H1 (cell line): ENCODE measurements at regions not wholly inside any gene's neighbourhood (a gene's known extent, or its start where the extent isn't known, plus 50 kb on each side); places are given as distances from the start of the nearest gene placed in this dataset.
A peak's percentile ranks its signal among the peaks of the same experiment; 100 is the strongest.

Experiments used
- CTCF ChIA-PET: fragments of 300-600 bp; sonication (Branson Sonifier 250); formaldehyde crosslinking; loops from one replicate; lab custom pipeline; 2021; ENCODE audit not compliant: partially characterized antibody; lab: Charles Lee
- POLR2A ChIA-PET: fragments of 300-600 bp; sonication (Branson Sonifier 250); formaldehyde crosslinking; loops from one replicate; lab custom pipeline; 2021; ENCODE audit warnings: inconsistent platforms; ENCODE audit not compliant: partially characterized antibody; lab: Charles Lee
- DNase-seq, 2 experiments: peaks; one replicate each; pipeline versions ENCODE4 v3.0.0 to v3.0.0-alpha.2; 2010 to 2022; ENCODE audit warnings: low spot score in 2 of 2, low read depth in 1 of 2, mixed read lengths in 1 of 2
- FAIRE-seq: peaks from 2 replicates; lab custom pipeline; 2011; peaks lifted over from hg19 to GRCh38; lab: Jason Lieb, UNC
- H2AFZ ChIP-seq: 2 replicates; pipeline ENCODE4 v1.8.1; 2012; ENCODE audit warnings: low read length, inconsistent platforms
- H2AK5ac ChIP-seq: 2 replicates; pipeline ENCODE4 v1.6.1; 2013; ENCODE audit warnings: low read depth, low read length
- H2BK120ac ChIP-seq: replicated peaks from 2 replicates; pipeline ENCODE3; 2013; ENCODE audit warnings: low read depth, low read length, inconsistent platforms
- H2BK12ac ChIP-seq: 2 replicates; pipeline ENCODE4 v1.6.1; 2013; ENCODE audit warnings: low read depth, low read length
- H2BK15ac ChIP-seq: 2 replicates; pipeline ENCODE4 v1.6.1; 2013; ENCODE audit warnings: low read length
- H2BK20ac ChIP-seq: 2 replicates; pipeline ENCODE4 v1.6.1; 2013; ENCODE audit warnings: low read length
- H2BK5ac ChIP-seq: 2 replicates; pipeline ENCODE4 v1.6.1; 2013; ENCODE audit warnings: low read depth, low read length
- H3K14ac ChIP-seq: 2 replicates; pipeline ENCODE4 v1.6.1; 2013; ENCODE audit warnings: inconsistent platforms; ENCODE audit not compliant: insufficient read length
- H3K18ac ChIP-seq: 2 replicates; pipeline ENCODE4 v1.6.1; 2013; ENCODE audit warnings: low read length; ENCODE audit errors: extremely low read depth
- H3K23ac ChIP-seq: 2 replicates; pipeline ENCODE4 v1.6.1; 2013; ENCODE audit warnings: inconsistent platforms; ENCODE audit not compliant: insufficient read length
- H3K23me2 ChIP-seq: 2 replicates; pipeline ENCODE4 v1.6.1; 2013; ENCODE audit warnings: low read depth, low read length
- H3K27ac ChIP-seq: 2 replicates; pipeline ENCODE4 v1.6.1; 2011; ENCODE audit warnings: low read depth, low read length, inconsistent platforms
- H3K27me3 ChIP-seq, 4 experiments: replicated peaks in 1 of 4; 1 replicate in 1 of 4; 2 replicates in 3 of 4; pipeline versions ENCODE4 v1.6.1 to v1.8.1; 2011 to 2013; ENCODE audit warnings: low read length in 3 of 4, mild to moderate bottlenecking in 3 of 4, inconsistent platforms in 2 of 4, mixed read lengths in 2 of 4, moderate library complexity in 1 of 4; ENCODE audit not compliant: control insufficient read depth in 3 of 4, insufficient read depth in 3 of 4; ENCODE audit errors: extremely low read depth in 1 of 4
- H3K36me3 ChIP-seq, 4 experiments: 2 replicates each; pipeline versions ENCODE4 v1.6.1 to v1.8.1; 2011 to 2013; ENCODE audit warnings: mild to moderate bottlenecking in 4 of 4, low read length in 3 of 4, moderate library complexity in 2 of 4, control low read depth in 1 of 4, inconsistent platforms in 1 of 4; ENCODE audit not compliant: insufficient read depth in 4 of 4, control insufficient read depth in 2 of 4
- H3K4ac ChIP-seq: replicated peaks from 2 replicates; pipeline ENCODE3; 2013; ENCODE audit warnings: low read length, low read depth, mixed read lengths, inconsistent platforms; ENCODE audit not compliant: insufficient read length
- H3K4me1 ChIP-seq, 4 experiments: replicated peaks in 1 of 4; 1 replicate in 1 of 4; 2 replicates in 3 of 4; pipeline versions ENCODE4 v1.6.1 to v1.8.1; 2011 to 2013; ENCODE audit warnings: low read length in 3 of 4, inconsistent platforms in 2 of 4, mixed read lengths in 1 of 4; ENCODE audit not compliant: insufficient read depth in 4 of 4, control insufficient read depth in 3 of 4
- H3K4me2 ChIP-seq, 2 experiments: 2 replicates each; pipeline versions ENCODE4 v1.6.1 to v1.8.1; 2011 to 2013; ENCODE audit warnings: low read depth in 2 of 2, low read length in 2 of 2, control low read depth in 1 of 2, inconsistent platforms in 1 of 2, mild to moderate bottlenecking in 1 of 2; ENCODE audit not compliant: insufficient read depth in 1 of 2
- H3K4me3 ChIP-seq, 4 experiments: fragments of 200-600, 300-600 bp in 1 of 4; sonication (generic), shearing (Covaris generic), sonication (Bioruptor Twin) in 1 of 4; 2 replicates each; pipeline versions ENCODE4 v1.5.1 to v1.8.1; 2011 to 2016; ENCODE audit warnings: low read length in 4 of 4, low read depth in 3 of 4, control low read depth in 2 of 4, inconsistent platforms in 2 of 4, mild to moderate bottlenecking in 2 of 4, mixed read lengths in 1 of 4, moderate library complexity in 1 of 4; ENCODE audit not compliant: insufficient read depth in 2 of 4; ENCODE audit errors: extremely low read depth in 1 of 4
- H3K56ac ChIP-seq: replicated peaks from 2 replicates; pipeline ENCODE3; 2013; ENCODE audit warnings: low read depth, mild to moderate bottlenecking, mixed read lengths, low read length, inconsistent platforms; ENCODE audit not compliant: insufficient read length
- H3K79me1 ChIP-seq: 2 replicates; pipeline ENCODE4 v1.6.1; 2013; ENCODE audit warnings: low read depth, low read length, control low read depth
- H3K79me2 ChIP-seq, 2 experiments: 2 replicates each; pipeline versions ENCODE4 v1.6.1 to v1.8.1; 2012 to 2013; ENCODE audit warnings: low read length in 2 of 2, mild to moderate bottlenecking in 2 of 2, inconsistent platforms in 1 of 2; ENCODE audit not compliant: insufficient read depth in 2 of 2, control insufficient read depth in 1 of 2
- H3K9ac ChIP-seq, 4 experiments: replicated peaks in 1 of 4; 1 replicate in 1 of 4; 2 replicates in 3 of 4; pipeline versions ENCODE4 v1.6.1 to v1.8.1; 2011 to 2013; ENCODE audit warnings: low read depth in 3 of 4, low read length in 3 of 4, control low read depth in 2 of 4, mild to moderate bottlenecking in 2 of 4, moderate library complexity in 2 of 4, inconsistent platforms in 1 of 4; ENCODE audit errors: extremely low read depth in 1 of 4
- H3K9me3 ChIP-seq, 2 experiments: 2 replicates each; pipeline versions ENCODE4 v1.6.1 to v1.8.1; 2012 to 2013; ENCODE audit warnings: mild to moderate bottlenecking in 2 of 2, moderate library complexity in 2 of 2, control low read depth in 1 of 2, inconsistent platforms in 1 of 2, low read depth in 1 of 2, low read length in 1 of 2, mixed read lengths in 1 of 2; ENCODE audit not compliant: insufficient read depth in 2 of 2
- H4K20me1 ChIP-seq, 2 experiments: replicated peaks in 1 of 2; 2 replicates each; pipeline versions ENCODE3 to v1.8.1; 2011 to 2013; ENCODE audit warnings: inconsistent platforms in 2 of 2, low read length in 2 of 2, mild to moderate bottlenecking in 1 of 2; ENCODE audit not compliant: insufficient read depth in 2 of 2, control insufficient read depth in 1 of 2
- H4K5ac ChIP-seq: 2 replicates; pipeline ENCODE4 v1.6.1; 2013; ENCODE audit warnings: low read length, low read depth, mixed read lengths, inconsistent platforms; ENCODE audit not compliant: insufficient read length
- H4K8ac ChIP-seq: 2 replicates; pipeline ENCODE4 v1.8.0; 2013; ENCODE audit warnings: mild to moderate bottlenecking, moderate library complexity, low read length, inconsistent platforms; ENCODE audit not compliant: insufficient read depth; ENCODE audit errors: extremely low read depth
- H4K91ac ChIP-seq: replicated peaks from 2 replicates; pipeline ENCODE3; 2013; ENCODE audit warnings: low read length, mixed read lengths, inconsistent platforms; ENCODE audit not compliant: insufficient read length
- ASH2L ChIP-seq: fragments of 200-600, 300-600 bp; sonication (generic); IDR thresholded peaks from one replicate; pipeline ENCODE4 v1.7.1; 2017; ENCODE audit warnings: low read length
- CBX8 ChIP-seq: fragments of 300-800, 300-1000 bp; sonication (generic); IDR thresholded peaks from 2 replicates; pipeline ENCODE4 v1.7.1; 2016; ENCODE audit warnings: low read depth, low read length, borderline replicate concordance
- CTBP2 ChIP-seq: IDR thresholded peaks from 2 replicates; pipeline ENCODE4 v1.7.0; 2011; ENCODE audit warnings: borderline replicate concordance, mild to moderate bottlenecking, moderate library complexity, mixed read lengths, low read length; ENCODE audit not compliant: insufficient read depth, insufficient read length
- EP300 ChIP-seq, 2 experiments: IDR thresholded peaks; 1 replicate in 1 of 2; 2 replicates in 1 of 2; pipeline ENCODE4 v1.6.1; 2011 to 2012; ENCODE audit warnings: low read depth in 2 of 2, low read length in 2 of 2, mild to moderate bottlenecking in 2 of 2, borderline replicate concordance in 1 of 2, inconsistent platforms in 1 of 2, moderate library complexity in 1 of 2
- GTF2F1 ChIP-seq: IDR thresholded peaks from 2 replicates; pipeline ENCODE4 v1.6.1; 2012; ENCODE audit warnings: low read depth, low read length, improper control_type of control experiment, borderline replicate concordance
- KDM4A ChIP-seq: IDR thresholded peaks from one replicate; pipeline ENCODE4 v1.7.1; 2012; ENCODE audit warnings: low read depth, mild to moderate bottlenecking, moderate library complexity, low read length, inconsistent platforms; ENCODE audit not compliant: severe bottlenecking
- MAFK ChIP-seq: IDR thresholded peaks from 2 replicates; pipeline ENCODE4 v1.6.1; 2012; ENCODE audit warnings: low read depth, mild to moderate bottlenecking, improper control_type of control experiment, low read length
- PHF8 ChIP-seq: fragments of 200-600 bp; sonication (generic); conservative IDR thresholded peaks from 2 replicates; pipeline ENCODE4 v1.7.1; 2012; ENCODE audit warnings: low read depth, mild to moderate bottlenecking, inconsistent platforms, low read length, moderate library complexity
- POLR2A ChIP-seq, 2 experiments: IDR thresholded peaks; 1 replicate in 1 of 2; 2 replicates in 1 of 2; pipeline ENCODE4 v1.6.1; 2011; ENCODE audit warnings: low read depth in 2 of 2, low read length in 2 of 2, mild to moderate bottlenecking in 2 of 2; ENCODE audit errors: control extremely low read depth in 1 of 2
- POLR2AphosphoS5 ChIP-seq: IDR thresholded peaks from 2 replicates; pipeline ENCODE4 v1.6.1; 2011; ENCODE audit warnings: low read depth, low read length
- SAP30 ChIP-seq: fragments of 300-600 bp; sonication (generic); IDR thresholded peaks from 2 replicates; pipeline ENCODE4 v1.7.1; 2012; ENCODE audit warnings: low read length, moderate library complexity, mild to moderate bottlenecking, inconsistent platforms; ENCODE audit not compliant: insufficient read depth, insufficient replicate concordance
- SUZ12 ChIP-seq: fragments of 200-600 bp; sonication (generic); IDR thresholded peaks from 2 replicates; pipeline ENCODE4 v1.6.1; 2012; ENCODE audit warnings: mild to moderate bottlenecking, inconsistent platforms, low read length, moderate library complexity, mixed read lengths
- WGBS, 2 experiments: shearing (Covaris generic) in 1 of 2; methylation state at CpG; one replicate each; pipeline versions ENCODE4 v1.1.6 to v1.1.7; 2013 to 2015; ENCODE audit warnings: low lambda C conversion rate in 2 of 2, mixed read lengths in 2 of 2, inconsistent platforms in 1 of 2, low coverage in 1 of 2, missing lambda C conversion rate in 1 of 2; ENCODE audit not compliant: insufficient replicate concordance in 2 of 2, insufficient coverage in 1 of 2, insufficient read length in 1 of 2; ENCODE audit errors: extremely low coverage in 1 of 2, missing lambda C conversion rate in 1 of 2; 5-methylcytosine and 5-hydroxymethylcytosine counted together
- TF ChIP-seq, protein P1 (sequence below): IDR thresholded peaks from 2 replicates; pipeline ENCODE4 v1.6.1; 2012; ENCODE audit warnings: inconsistent platforms

GRCh38 chr16:86457501-86458148, 52.7 kb upstream of the FOXF1 start:
- H3K56ac ChIP-seq, result no peak overlapping the region
- H3K14ac ChIP-seq, result no peak overlapping the region
- DNase-seq (no peak), FAIRE-seq (no peak)
- H3K79me1 ChIP-seq, result no peaks in the 10 kb centered on the region
- no peak overlapping the region for H3K9ac ChIP-seq
- H4K91ac ChIP-seq, result no peak overlapping the region
- no peaks in the 10 kb centered on the region for H4K20me1 ChIP-seq
- no peak overlapping the region for H3K4me2 ChIP-seq
- H2BK15ac ChIP-seq, result no peak overlapping the region
- 84% methylated on average over 11 of the region's 11 CpGs; no CpG with 5 or more reads in 1 of the 2 experiments for WGBS, 2 experiments
- peak overlapping the region; percentile 71 for H4K8ac ChIP-seq
- H3K4ac ChIP-seq, result no peak overlapping the region
- no peak overlapping the region for H3K4me3 ChIP-seq
- H2BK5ac ChIP-seq, result no peak overlapping the region
- H4K5ac ChIP-seq, result no peak overlapping the region
- ChIA-PET CTCF (interaction anchor here (0.6 to 1.5 kb wide), 3 partner anchors 9 to 204 kb away, joined by 3 to 5 read pairs (median 3); no protein-coding TSS in a partner anchor), POLR2A (interaction anchor here (1.0 kb wide), 1 partner anchor 19 kb away, joined by 3 read pairs; no protein-coding TSS in a partner anchor)
- no peak overlapping the region for H2BK20ac ChIP-seq
- no peak overlapping the region for H2AK5ac ChIP-seq
- no peak overlapping the region for H3K18ac ChIP-seq
- no peak overlapping the region for H2AFZ ChIP-seq
- no peaks in the 10 kb centered on the region; a peak in 1 of 7 replicates for H3K27me3 ChIP-seq
- H2BK12ac ChIP-seq, result no peak overlapping the region
- H3K23ac ChIP-seq, result no peak overlapping the region
- no peaks in the 10 kb centered on the region for H3K23me2 ChIP-seq
- H3K79me2 ChIP-seq, result no peaks in the 10 kb centered on the region
- no peak overlapping the region for H2BK120ac ChIP-seq
- no peaks in the 10 kb centered on the region; a peak in 1 of 4 replicates for H3K9me3 ChIP-seq
- no peaks in the 10 kb centered on the region for H3K4me1 ChIP-seq
- H3K36me3 ChIP-seq, result no peaks in the 10 kb centered on the region
- H3K27ac ChIP-seq, result no peak overlapping the region
- TF ChIP-seq CBX8, result no peak
- TF ChIP-seq EP300 (IDR thresholded peaks at IDR 0.05; ENCODE audit: borderline replicate concordance in 1 of 2, low read depth in 2 of 2, low read length in 2 of 2), result no peak
- TF ChIP-seq, protein P1, sequence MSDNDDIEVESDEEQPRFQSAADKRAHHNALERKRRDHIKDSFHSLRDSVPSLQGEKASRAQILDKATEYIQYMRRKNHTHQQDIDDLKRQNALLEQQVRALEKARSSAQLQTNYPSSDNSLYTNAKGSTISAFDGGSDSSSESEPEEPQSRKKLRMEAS, result no peak
- TF ChIP-seq POLR2AphosphoS5, result no peak
- no peak for TF ChIP-seq CTBP2
- no peak for TF ChIP-seq ASH2L
- no peak for TF ChIP-seq SAP30
- no peak for TF ChIP-seq GTF2F1
- TF ChIP-seq PHF8, result no peak
- TF ChIP-seq SUZ12, result no peak
- no peak for TF ChIP-seq MAFK
- no peak for TF ChIP-seq KDM4A
- no peak for TF ChIP-seq POLR2A (IDR thresholded peaks at IDR 0.05; ENCODE audit: control extremely low read depth in 1 of 2, low read depth in 2 of 2, low read length in 2 of 2)
